Activated CD4-positive, alpha-beta T cell treated with anti-CD3 and anti-CD28 coated beads for 1 hour (primary cell): ENCODE measurements at regions not wholly inside any gene's neighbourhood (a gene's known extent, or its start where the extent isn't known, plus 50 kb on each side); places are given as distances from the start of the nearest gene placed in this dataset.

Experiments used
- DNase-seq: peaks from one replicate; pipeline ENCODE4 v3.0.0-alpha.2; 2020

DNA sequence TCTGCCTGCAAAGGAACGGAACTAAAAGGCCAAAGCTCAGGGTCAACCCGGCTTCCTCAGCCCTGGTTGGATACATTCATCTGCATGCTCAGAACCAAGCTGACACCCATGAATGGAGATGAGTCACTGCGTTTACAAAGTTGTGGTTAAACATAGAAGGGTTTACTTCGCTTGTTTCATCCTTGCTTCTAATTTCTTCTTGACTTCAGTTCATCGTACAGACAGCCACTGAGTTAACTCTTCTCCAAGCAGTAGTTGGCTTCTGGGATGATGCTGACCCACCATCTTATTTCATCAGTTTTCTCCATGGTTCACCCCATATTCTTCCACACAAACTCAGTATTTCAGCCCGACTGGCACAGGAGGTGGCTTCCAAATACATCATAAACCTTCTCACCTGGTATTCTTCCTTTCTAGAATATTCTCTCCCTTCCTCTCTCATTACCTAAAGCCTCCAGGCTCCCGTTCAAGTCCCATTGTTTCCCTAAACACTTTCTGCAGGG, 166.3 kb upstream of the RNF32 start:
- DNase-seq: no peak

- no peak for DNase-seq
These were observed 166.9 kb upstream of the RNF32 start for GRCh38 chr7:156473476-156474240.

GRCh38 chr7:156472267-156472666, 168.3 kb upstream of the RNF32 start:
- DNase-seq: no peak

DNA sequence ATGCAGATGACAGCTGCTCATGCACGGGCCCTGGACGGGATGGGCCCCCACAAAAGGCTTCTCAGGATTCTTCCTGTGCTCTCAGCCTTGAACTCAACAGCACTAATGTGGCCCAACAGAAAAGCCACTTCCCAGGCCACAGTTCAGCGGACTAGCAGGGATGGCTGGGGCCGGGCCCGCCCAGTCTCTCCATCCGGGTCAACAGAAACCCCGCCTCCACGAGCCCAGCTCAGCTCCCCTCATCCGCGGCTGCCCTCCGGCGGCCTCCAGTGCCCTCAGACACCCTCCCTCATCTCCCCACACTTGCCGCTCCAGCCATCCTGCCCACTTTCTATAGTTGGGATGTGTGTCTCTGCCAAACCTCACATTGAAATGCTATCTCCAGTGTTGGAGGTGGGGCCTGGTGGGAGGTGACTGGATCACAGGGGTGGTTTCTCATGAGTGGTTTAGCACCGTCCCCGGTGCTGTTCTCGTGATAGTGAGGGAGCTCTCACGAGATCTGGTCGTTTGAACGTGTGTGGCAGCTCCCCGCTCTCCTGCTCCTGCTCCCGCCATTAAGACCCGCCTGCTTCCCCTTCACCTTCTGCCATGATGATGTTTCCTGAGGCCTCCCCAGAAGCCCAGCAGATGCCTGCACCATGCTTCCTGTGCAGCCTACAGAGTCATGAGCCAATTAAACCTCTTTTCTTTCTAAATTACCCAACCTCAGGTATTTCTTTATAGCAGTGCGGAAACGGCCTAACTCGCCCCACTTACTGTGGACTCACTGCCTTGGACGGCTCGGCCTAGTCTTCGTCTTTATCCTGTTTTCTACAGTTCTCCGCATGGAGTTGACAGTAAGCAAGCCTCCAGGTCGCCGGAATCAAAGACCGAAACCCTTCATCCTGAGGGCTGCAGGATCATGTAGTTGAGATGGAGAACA, 169.9 kb upstream of the RNF32 start:
- no peak for DNase-seq

- DNase-seq: no peak
These were observed 173.5 kb upstream of the RNF32 start for GRCh38 chr7:156466955-156467625.

DNA sequence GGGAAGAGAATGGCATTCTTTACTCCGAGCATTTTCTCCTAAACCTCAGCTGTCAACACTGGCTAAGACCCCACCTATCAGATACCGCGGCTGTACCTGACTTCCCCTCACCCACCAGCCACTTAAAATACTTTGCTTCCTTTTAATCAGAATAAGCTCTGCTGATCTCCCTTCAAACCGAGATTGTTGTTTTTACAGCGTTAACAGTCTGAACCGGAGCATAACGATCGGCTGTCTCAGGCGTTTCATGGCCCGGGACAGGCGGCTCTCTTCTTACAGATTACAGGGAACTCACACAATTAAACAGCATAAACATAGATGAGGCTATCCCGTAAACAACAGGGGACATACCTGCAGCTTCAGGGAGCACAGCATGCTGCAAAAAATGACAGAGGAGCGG, 174.3 kb upstream of the RNF32 start:
- no peak for DNase-seq

DNA sequence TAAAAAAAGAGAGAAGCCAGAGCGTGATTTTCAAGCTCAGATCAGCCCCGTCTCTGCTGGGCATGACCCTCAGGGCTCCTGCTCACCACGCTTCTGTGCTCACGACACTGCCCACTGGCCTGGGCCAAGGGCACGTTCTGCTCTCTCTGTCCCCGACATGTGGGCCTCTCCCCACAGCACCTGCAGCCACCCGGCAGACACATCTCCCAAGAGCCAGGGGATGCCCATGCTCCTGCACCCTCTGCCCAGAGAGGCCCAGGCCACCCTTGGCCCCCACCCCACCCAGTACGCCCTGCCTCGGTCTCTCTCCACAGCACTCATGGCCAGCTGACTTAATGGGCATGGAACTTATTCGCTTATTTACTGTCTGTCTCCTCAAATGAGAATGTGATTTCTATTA, 175.4 kb upstream of the RNF32 start:
- DNase-seq: no peak

DNA sequence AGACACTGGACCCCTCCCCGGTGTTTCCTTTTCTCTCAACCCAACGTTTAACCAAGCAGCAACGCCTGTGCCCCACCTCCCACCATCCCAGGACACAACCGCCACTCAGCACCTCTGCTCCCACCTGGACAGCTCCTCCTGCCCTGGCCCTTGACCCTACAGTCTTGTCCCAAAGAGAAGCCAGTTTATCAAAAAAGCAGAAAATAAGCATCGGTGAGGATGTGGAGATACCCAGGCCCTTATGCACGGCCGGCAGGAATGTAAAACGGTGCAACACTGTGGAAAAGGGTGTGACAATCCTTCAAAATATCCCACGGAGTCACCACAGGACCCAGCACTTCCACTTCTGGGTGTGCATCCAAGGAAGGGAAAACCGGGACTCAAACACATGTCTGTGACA, 176.2 kb upstream of the RNF32 start:
- DNase-seq: no peak

DNA sequence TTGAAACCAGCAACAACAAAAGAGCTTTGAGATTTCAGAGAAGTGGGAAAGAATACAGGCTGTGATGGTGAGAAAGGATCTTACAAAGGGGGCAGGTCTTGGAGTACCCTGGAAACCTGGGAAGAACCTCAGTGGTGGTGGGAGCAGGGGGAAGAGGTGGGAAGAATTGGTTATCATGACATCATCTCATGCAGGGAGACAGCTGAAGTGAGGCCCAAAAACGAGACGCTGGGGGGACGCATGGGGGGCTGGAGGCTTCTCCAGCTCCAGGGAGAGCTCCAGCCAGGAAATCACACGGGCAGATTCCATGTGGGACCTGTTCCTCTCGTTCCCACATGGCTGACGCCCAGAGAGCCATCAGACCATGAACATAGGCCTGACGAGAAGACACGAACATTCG, 177.3 kb upstream of the RNF32 start:
- no peak for DNase-seq

DNA sequence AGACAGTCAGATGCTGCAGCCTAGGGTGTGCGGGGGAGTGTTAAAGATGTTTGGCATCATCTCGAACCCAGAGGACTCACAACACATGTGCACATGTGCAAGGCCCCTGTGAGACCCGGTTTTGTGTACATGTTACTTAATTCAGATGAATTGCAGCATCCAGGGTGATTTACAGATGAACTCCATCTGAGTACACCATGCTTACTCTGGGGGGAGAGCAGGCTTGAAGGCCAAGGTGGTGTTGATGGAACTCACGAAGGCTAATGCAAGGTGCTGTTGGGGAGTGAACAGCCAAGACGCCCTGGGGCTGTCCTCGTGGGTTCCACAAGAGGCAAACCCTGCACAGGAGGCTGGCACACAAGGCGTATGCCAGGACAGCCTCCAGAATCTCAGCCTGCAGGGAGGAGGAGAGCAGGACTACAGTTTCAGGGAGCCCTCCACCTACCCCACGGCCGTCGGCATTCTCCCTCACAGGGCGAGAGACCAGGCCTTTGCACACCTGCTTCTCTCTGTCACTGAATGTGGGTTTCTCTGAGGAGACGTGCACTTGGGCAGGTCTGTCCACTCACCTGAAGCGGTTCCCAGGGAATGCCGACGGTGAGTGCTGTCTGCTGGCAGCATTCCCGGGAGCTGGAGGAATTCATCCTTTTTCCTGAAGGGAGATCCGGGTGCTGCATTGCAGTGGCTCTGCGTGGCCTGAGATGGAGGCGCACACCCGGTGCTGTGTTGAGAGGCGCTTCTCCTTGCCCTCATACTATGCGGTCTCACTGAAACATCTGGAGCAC, 178.5 kb upstream of the RNF32 start:
- no peak for DNase-seq

DNA sequence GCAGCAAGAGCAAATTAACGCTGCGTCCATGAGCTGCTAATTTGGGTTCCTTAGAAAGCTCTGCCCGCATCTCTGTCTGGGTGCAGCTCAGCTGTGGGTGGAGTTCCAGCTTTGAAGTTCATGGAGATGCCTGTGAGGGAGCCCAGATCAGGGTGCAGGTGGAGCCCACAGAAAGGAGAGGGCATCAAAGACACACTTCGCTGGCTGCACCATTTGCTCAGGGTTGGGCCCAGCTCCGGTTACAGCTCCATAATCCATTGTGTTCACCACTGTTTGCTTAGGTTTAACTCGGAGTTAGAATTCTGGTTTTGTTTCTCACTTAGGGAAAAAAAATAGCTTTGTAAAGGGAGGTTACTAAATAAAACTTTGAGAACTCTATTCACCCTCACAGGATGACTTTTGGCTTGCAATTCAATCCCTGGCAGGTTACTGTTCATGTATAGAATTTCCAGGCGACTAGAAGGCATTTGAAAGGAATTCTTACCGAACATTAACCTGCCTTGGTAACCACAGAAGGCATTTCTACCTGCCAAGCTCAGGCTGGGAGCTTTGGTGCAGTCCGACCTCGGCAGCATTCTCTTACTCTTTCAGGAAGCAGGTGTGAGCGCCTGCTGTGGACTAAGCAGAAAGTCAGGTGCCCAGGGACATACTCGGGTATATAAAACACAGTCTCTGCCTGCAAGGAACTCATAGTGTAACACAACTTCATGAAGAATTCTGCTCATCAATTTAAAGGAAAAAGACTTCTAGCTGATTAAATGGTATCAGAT, 179.5 kb upstream of the RNF32 start:
- no peak for DNase-seq

DNA sequence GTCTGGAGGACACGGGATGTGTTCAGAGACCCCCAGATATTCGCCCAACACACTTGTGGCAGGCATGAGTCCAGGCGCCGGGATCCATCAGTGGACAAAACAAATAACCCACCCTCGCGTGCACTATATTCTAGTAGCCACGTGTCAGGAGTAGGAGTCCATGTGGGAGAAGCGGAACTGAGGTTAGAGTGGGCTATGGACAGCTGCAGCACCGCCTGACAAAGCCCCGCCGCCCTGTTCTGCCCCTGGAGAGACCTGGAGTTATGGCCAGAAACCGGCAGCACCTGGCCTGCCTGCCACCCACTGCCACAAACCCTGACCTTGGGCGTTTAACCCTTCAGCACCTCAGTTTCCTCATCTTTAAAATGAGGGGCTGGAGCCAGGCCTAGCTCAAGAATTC, 181.0 kb upstream of the RNF32 start:
- no peak for DNase-seq

GRCh38 chr7:156459067-156459466, 181.5 kb upstream of the RNF32 start:
- no peak for DNase-seq

GRCh38 chr7:156458011-156458410, 182.6 kb upstream of the RNF32 start:
- no peak for DNase-seq

DNA sequence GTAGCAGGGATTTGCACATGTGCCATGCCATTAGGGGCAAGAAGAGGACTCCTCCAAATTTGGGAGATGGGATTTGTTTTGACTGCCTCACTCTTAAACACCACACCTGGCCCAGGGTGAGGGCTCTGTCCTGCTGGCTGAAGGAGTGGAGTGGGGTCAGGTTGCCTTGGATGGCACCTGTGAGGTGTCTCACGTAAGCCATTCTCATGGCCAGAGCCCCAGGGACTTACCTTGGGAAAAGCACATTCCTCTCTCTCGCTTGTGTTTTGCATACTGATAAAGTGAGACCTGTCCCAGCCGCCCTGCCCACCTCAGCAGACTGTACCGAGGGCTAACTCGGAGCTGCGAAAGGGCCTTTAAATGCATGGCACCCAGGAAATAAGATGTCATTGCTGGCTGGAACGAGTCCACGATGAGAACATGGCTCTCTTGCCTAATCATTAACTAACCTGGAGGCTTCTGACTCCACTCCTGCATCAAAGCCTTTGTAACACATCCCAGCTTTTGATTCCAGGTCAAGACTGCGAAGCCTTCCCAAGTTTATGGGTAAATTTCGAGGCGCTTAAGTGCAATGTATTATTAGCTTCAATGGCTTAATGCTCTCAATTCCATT, 184.0 kb upstream of the RNF32 start:
- DNase-seq: no peak

- no peak for DNase-seq
These were observed 184.5 kb upstream of the RNF32 start for GRCh38 chr7:156456032-156456431.

- DNase-seq: no peak
These were observed 190.1 kb upstream of the RNF32 start for GRCh38 chr7:156450473-156450872.

GRCh38 chr7:156448918-156449317, 191.7 kb upstream of the RNF32 start:
- DNase-seq: no peak

DNA sequence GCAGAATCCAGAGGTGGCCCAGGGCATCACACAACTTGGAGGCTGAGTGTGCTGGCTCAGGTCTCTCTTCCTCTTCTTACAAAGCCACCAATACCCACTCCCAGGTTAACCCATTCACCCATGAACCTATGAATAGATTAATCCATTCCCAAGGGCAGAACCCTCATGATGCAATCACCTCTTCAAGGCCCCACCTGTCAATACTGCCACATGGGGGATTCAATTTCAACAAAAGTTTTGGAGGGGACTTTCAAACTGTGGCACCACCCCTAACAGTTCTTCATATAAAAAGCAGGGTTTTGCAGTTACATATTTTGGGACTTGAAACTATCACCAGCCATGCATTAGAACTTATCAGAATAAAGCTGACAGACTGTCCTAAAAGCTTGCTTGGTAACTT, 193.6 kb upstream of the RNF32 start:
- no peak for DNase-seq

DNA sequence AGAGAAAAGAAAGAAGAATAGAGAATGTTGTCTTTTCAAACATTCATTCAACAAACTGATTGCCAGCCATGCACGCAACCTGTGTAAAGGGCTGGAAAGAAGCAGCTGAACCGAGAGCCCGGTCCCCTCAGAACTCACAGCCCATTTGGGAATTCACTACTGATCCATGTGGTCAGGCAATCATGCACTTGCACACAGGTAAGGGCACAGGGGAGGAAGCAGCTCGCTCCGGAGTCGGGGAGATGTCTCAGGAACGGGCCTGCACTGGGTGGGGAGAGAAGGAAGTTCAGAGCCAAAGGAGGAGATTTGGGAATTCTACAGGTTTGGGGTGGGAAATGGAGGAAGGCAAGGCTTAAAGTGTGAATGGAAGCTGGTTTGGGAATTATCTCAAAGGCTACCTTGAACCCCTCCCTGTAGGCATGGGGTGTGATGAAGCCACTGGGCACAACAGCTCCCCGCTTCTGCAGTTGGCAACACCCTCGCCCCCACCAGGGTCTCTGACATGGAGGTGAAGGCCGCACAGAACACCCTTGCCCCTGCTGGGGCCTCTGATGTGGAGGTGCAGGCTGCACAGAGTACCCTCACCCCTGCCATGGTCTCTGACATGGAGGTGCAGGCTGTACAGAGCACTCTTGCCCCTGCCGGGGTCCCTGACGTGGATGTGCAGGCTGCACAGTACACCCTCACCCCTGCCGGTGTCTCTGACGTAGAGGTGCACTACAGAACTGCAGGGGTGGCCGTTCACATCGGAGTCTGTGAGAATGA, 194.4 kb upstream of the RNF32 start:
- no peak for DNase-seq

DNA sequence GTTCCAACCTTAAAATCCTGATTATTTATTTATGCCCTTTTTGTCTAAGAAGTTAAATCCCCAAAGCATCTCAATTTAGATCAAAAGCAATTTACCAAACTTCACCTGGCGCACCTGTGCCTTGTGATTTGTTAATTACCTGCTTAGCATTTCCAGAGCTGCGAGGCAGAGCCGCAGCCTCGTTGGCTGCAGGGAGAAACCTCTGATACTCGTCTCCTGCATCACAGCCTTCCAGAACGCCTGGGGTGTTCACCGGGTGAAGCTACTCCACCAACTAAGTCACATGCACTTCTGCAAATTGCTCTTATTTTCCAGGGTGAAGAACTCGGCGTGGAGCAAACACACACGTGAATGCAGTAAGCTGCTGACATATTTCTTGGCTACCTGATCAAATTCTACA, 198.1 kb upstream of the RNF32 start:
- DNase-seq: no peak
